Stimulated activated memory B cell treated with anti-CD40 and anti-IgM and Interleukin-4, amounts not matched to agents 10 μg/mL and 1 μg/mL and 100 μg/mL, for 72 hours (primary cell): ENCODE measurements at regions not wholly inside any gene's neighbourhood (a gene's known extent, or its start where the extent isn't known, plus 50 kb on each side); places are given as distances from the start of the nearest gene placed in this dataset.
A peak's percentile ranks its signal among the peaks of the same experiment; 100 is the strongest.

Experiments
- ATAC-seq: fragments of 150-1000 bp; cut with Tn5 transposase; 2 replicates; pipeline ENCODE4 v1.10.0; 2021
- H3K27ac Mint-ChIP-seq: one replicate; pipeline ENCODE4 v1.8.0; 2022; ENCODE audit warnings: mild to moderate bottlenecking, mixed read lengths
- H3K27me3 Mint-ChIP-seq: one replicate; pipeline ENCODE4 v1.8.0; 2022; ENCODE audit warnings: mixed read lengths
- H3K36me3 Mint-ChIP-seq: one replicate; pipeline ENCODE4 v1.8.0; 2022; ENCODE audit warnings: mixed read lengths
- H3K4me1 Mint-ChIP-seq: one replicate; pipeline ENCODE4 v1.8.0; 2022; ENCODE audit warnings: mixed read lengths
- H3K4me3 Mint-ChIP-seq: one replicate; pipeline ENCODE4 v1.8.0; 2022; ENCODE audit warnings: mild to moderate bottlenecking, moderate library complexity, mixed read lengths
- H3K9me3 Mint-ChIP-seq: one replicate; pipeline ENCODE4 v1.8.0; 2022; ENCODE audit warnings: mixed read lengths

DNA sequence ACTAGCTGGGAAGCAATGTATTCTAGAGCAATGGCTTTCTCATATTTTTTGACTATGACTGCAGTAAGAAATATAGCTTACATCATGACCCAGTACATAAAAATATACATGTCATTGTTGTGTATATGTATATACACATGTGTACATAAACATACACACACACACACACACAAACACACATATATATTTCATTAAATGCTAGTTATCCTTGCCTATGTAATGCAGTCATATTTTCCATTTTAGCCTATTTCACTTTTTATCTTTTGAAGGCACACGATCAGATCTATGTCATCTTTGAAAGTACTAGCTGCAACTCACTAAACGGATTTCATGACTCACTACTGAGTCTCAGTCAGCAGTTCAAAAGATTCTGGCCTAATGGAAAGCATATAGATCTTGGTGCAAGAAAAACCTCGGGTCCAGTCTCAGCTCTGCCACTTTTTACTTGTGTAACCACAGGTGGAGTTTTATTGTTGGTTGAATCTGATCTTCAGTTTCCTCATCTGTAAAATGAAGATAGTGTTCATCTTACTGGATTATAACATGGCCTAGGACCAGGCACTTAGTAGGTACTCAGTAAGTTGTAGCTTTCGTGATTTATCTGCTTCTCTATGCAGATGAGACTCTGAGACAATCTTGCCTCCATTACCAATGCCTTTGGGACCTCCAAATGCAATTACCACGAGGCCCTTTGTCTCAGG is 325.6 kb downstream of the RRAGC start:
- H3K27ac Mint-ChIP-seq, result no peak overlapping the region
- H3K4me1 Mint-ChIP-seq, result no peaks in the 10 kb centered on the region
- H3K4me3 Mint-ChIP-seq, result no peak overlapping the region
- no peaks in the 10 kb centered on the region for H3K36me3 Mint-ChIP-seq
- no peaks in the 10 kb centered on the region for H3K27me3 Mint-ChIP-seq
- no peaks in the 10 kb centered on the region for H3K9me3 Mint-ChIP-seq
- no peak for ATAC-seq

- no peak overlapping the region for H3K4me3 Mint-ChIP-seq
- H3K27ac Mint-ChIP-seq, result no peak overlapping the region
- H3K4me1 Mint-ChIP-seq, result peaks cover 13% of the 10 kb centered on the region
- no peak for ATAC-seq
- H3K27me3 Mint-ChIP-seq, result no peaks in the 10 kb centered on the region
- H3K36me3 Mint-ChIP-seq, result no peaks in the 10 kb centered on the region
- no peaks in the 10 kb centered on the region for H3K9me3 Mint-ChIP-seq
These were observed 328.6 kb downstream of the RRAGC start for GRCh38 chr1:38530957-38531356.

GRCh38 chr1:38529946-38530345 is 329.6 kb downstream of the RRAGC start:
- H3K36me3 Mint-ChIP-seq, result no peaks in the 10 kb centered on the region
- no peak overlapping the region for H3K4me3 Mint-ChIP-seq
- no peaks in the 10 kb centered on the region for H3K27me3 Mint-ChIP-seq
- ATAC-seq, result no peak
- H3K9me3 Mint-ChIP-seq, result no peaks in the 10 kb centered on the region
- peaks cover 13% of the 10 kb centered on the region for H3K4me1 Mint-ChIP-seq
- no peak overlapping the region for H3K27ac Mint-ChIP-seq

DNA sequence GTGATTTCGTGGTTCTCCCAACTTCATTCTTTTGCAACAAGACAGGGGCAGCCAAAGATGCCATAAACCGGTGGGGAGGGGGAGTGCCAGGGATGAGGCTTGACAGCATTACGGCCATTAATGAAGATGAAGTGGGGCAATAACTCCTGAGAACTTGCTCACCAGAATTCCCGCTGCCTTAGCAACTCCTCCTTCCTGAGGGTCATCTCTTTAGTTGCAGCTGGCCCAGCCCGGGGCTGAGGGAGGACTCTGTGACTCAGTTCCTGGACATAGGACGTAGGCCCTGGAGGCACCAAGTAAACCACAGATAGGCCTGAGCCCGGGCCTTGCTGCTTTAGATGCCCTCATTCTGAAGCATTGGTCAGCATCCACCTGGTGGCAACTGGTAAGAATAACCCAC is 330.2 kb downstream of the RRAGC start:
- no peak overlapping the region for H3K4me3 Mint-ChIP-seq
- H3K9me3 Mint-ChIP-seq, result no peaks in the 10 kb centered on the region
- ATAC-seq, result no peak
- no peaks in the 10 kb centered on the region for H3K36me3 Mint-ChIP-seq
- no peak overlapping the region for H3K27ac Mint-ChIP-seq
- peaks cover 13% of the 10 kb centered on the region for H3K4me1 Mint-ChIP-seq
- no peaks in the 10 kb centered on the region for H3K27me3 Mint-ChIP-seq

DNA sequence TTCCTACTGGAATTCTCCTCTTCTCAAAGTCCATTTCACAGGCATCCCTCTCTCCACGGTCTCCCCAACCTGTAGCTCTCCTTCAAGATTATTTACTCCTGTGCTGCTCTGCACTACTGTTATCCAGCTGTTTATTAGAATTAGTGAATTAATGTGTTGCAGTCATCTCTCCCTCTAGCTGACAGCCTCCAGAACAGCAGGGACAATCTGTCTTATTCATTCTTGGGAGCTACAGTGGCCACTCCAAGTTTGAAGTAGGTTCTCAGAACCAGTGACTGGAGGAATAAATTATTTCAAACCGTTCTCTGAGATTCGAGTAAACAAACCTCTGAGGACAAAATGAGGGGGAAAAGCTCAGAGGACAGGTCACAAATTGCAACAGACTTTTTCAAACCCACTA is 330.9 kb downstream of the RRAGC start:
- peak overlapping the region; percentile 23 for H3K27ac Mint-ChIP-seq
- no peaks in the 10 kb centered on the region for H3K36me3 Mint-ChIP-seq
- peaks cover 4% of the 10 kb centered on the region for H3K27me3 Mint-ChIP-seq
- no peak for ATAC-seq
- H3K9me3 Mint-ChIP-seq, result peaks cover 1% of the 10 kb centered on the region
- H3K4me1 Mint-ChIP-seq, result peaks cover 13% of the 10 kb centered on the region
- H3K4me3 Mint-ChIP-seq, result no peak overlapping the region

GRCh38 chr1:38527373-38527966 is 332.1 kb downstream of the RRAGC start:
- Mint-ChIP-seq H3K27ac (peak overlapping the region; percentile 80), H3K4me1 (peaks cover 13% of the 10 kb centered on the region), H3K9me3 (peaks cover 2% of the 10 kb centered on the region), H3K27me3 (peaks cover 14% of the 10 kb centered on the region), H3K36me3 (no peaks in the 10 kb centered on the region), H3K4me3 (peak overlapping the region; percentile 68)
- ATAC-seq, result peak; percentile 90

DNA sequence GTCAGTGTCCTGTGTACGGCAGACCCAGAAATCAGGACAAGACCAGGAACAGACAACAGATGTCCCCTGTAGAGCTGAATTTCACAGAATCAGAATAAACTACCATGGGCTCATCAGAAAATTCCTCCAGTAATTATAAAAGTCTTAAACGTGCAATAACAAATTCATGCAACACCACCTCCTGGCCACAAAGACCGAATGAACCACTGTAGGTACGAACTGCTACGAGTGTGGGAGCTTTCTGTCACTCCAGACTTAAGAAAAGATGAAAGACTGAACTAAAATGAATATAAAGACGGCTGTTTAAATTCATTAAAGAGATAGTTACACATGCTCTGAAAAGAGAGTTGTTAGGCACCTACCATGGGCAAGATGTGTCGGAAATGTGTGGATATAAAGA is 333.5 kb downstream of the RRAGC start:
- H3K27ac Mint-ChIP-seq, result no peak overlapping the region
- H3K27me3 Mint-ChIP-seq, result peaks cover 22% of the 10 kb centered on the region
- H3K4me3 Mint-ChIP-seq, result no peak overlapping the region
- no peaks in the 10 kb centered on the region for H3K36me3 Mint-ChIP-seq
- ATAC-seq, result no peak
- H3K9me3 Mint-ChIP-seq, result peaks cover 2% of the 10 kb centered on the region
- H3K4me1 Mint-ChIP-seq, result peaks cover 13% of the 10 kb centered on the region

- H3K4me1 Mint-ChIP-seq, result peaks cover 13% of the 10 kb centered on the region
- H3K9me3 Mint-ChIP-seq, result peaks cover 2% of the 10 kb centered on the region
- no peak overlapping the region for H3K27ac Mint-ChIP-seq
- no peak for ATAC-seq
- peaks cover 22% of the 10 kb centered on the region for H3K27me3 Mint-ChIP-seq
- H3K4me3 Mint-ChIP-seq, result no peak overlapping the region
- no peaks in the 10 kb centered on the region for H3K36me3 Mint-ChIP-seq
These were observed 334.1 kb downstream of the RRAGC start for GRCh38 chr1:38525343-38526043.

- peaks cover 22% of the 10 kb centered on the region for H3K27me3 Mint-ChIP-seq
- peaks cover 13% of the 10 kb centered on the region for H3K4me1 Mint-ChIP-seq
- no peak overlapping the region for H3K4me3 Mint-ChIP-seq
- no peaks in the 10 kb centered on the region for H3K36me3 Mint-ChIP-seq
- no peak overlapping the region for H3K27ac Mint-ChIP-seq
- ATAC-seq, result no peak
- H3K9me3 Mint-ChIP-seq, result peaks cover 2% of the 10 kb centered on the region
These were observed 335.4 kb downstream of the RRAGC start for GRCh38 chr1:38524025-38524641.

GRCh38 chr1:38523568-38523939 is 336.0 kb downstream of the RRAGC start:
- no peak for ATAC-seq
- Mint-ChIP-seq H3K36me3 (no peaks in the 10 kb centered on the region), H3K27me3 (peaks cover 22% of the 10 kb centered on the region), H3K4me1 (peaks cover 13% of the 10 kb centered on the region), H3K9me3 (peaks cover 2% of the 10 kb centered on the region), H3K27ac (no peak overlapping the region), H3K4me3 (no peak overlapping the region)

GRCh38 chr1:38522915-38523567 is 336.5 kb downstream of the RRAGC start:
- H3K27ac Mint-ChIP-seq, result no peak overlapping the region
- H3K9me3 Mint-ChIP-seq, result peaks cover 2% of the 10 kb centered on the region
- H3K36me3 Mint-ChIP-seq, result no peaks in the 10 kb centered on the region
- no peak overlapping the region for H3K4me3 Mint-ChIP-seq
- peaks cover 22% of the 10 kb centered on the region for H3K27me3 Mint-ChIP-seq
- ATAC-seq, result no peak
- peaks cover 13% of the 10 kb centered on the region for H3K4me1 Mint-ChIP-seq

GRCh38 chr1:38516560-38516959 is 343.0 kb downstream of the RRAGC start:
- Mint-ChIP-seq H3K36me3 (no peaks in the 10 kb centered on the region), H3K4me1 (no peaks in the 10 kb centered on the region), H3K27ac (no peak overlapping the region), H3K27me3 (peaks cover 3% of the 10 kb centered on the region), H3K4me3 (no peak overlapping the region), H3K9me3 (no peaks in the 10 kb centered on the region)
- no peak for ATAC-seq

DNA sequence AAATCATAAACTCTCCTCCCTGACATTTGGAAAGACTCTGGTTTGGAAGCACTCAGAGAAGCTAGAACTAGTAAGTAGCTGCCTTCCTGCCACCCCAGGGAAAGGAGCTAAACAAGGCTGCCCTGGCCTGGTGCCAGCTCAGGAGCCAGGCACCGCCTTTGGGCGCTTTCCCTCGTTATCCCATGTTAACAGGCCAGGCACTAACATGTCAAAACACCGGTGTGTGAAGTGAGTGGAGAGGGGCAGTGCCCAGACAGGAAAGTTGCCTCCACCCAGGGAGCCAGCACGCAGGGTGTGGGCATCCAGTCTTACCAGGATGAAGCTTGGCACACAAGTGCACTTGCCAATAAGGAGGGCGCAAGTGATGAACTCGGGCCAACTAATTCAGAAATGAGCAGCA is 346.8 kb downstream of the RRAGC start:
- no peaks in the 10 kb centered on the region for H3K9me3 Mint-ChIP-seq
- no peak overlapping the region for H3K27ac Mint-ChIP-seq
- ATAC-seq, result no peak
- peaks cover 33% of the 10 kb centered on the region for H3K27me3 Mint-ChIP-seq
- no peak overlapping the region for H3K4me3 Mint-ChIP-seq
- no peaks in the 10 kb centered on the region for H3K36me3 Mint-ChIP-seq
- no peaks in the 10 kb centered on the region for H3K4me1 Mint-ChIP-seq

- Mint-ChIP-seq H3K36me3 (no peaks in the 10 kb centered on the region), H3K4me3 (no peak overlapping the region), H3K9me3 (no peaks in the 10 kb centered on the region), H3K4me1 (no peaks in the 10 kb centered on the region), H3K27me3 (peaks cover 34% of the 10 kb centered on the region), H3K27ac (no peak overlapping the region)
- no peak for ATAC-seq
These were observed 347.4 kb downstream of the RRAGC start for GRCh38 chr1:38512024-38512767.

DNA sequence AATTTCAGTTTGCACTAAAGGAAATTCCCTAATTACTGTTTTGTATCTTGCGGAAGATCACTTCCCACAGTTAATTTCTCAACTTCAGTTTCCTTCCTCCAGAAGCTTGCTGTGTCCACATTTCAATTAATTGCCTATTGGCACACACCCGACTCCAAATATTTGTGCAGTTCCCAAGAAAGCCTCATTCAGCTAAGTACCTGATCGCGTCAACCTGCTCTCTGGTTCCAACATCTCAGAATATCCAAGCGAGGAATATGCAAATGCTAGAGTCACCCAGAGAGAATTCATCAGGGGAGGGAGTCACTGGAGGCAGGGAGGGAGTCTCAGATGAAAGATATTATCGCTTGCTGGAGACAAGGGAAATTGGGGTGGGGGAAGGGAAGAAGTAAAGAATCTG is 351.3 kb downstream of the RRAGC start:
- H3K36me3 Mint-ChIP-seq, result no peaks in the 10 kb centered on the region
- no peak overlapping the region for H3K27ac Mint-ChIP-seq
- ATAC-seq, result no peak
- H3K4me3 Mint-ChIP-seq, result no peak overlapping the region
- no peaks in the 10 kb centered on the region for H3K9me3 Mint-ChIP-seq
- H3K27me3 Mint-ChIP-seq, result peaks cover 51% of the 10 kb centered on the region
- H3K4me1 Mint-ChIP-seq, result no peaks in the 10 kb centered on the region
